HEK293T (cell line): ENCODE measurements at regions not wholly inside any gene's neighbourhood (a gene's known extent, or its start where the extent isn't known, plus 50 kb on each side); places are given as distances from the start of the nearest gene placed in this dataset.

Source experiments
- FOXM1 ChIP-seq: fragments of 450-650 bp; IDR thresholded peaks from 2 replicates; pipeline ENCODE4 v1.6.1; 2017; ENCODE audit warnings: mild to moderate bottlenecking, borderline replicate concordance
- TARDBP ChIP-seq: fragments of 450-650 bp; IDR thresholded peaks from 2 replicates; pipeline ENCODE4 v1.6.1; 2016

GRCh38 chr10:87608756-87609155 lies 50.9 kb upstream of the PAPSS2 start:
- TF ChIP-seq FOXM1 (no peak), TARDBP (no peak)
